Stromal cell of bone marrow (primary cell): ENCODE measurements at regions not wholly inside any gene's neighbourhood (a gene's known extent, or its start where the extent isn't known, plus 50 kb on each side); places are given as distances from the start of the nearest gene placed in this dataset.
A peak's percentile ranks its signal among the peaks of the same experiment; 100 is the strongest.

ENCODE experiments used
- DNase-seq: peaks from one replicate; pipeline ENCODE4 v3.0.0-alpha.2; 2012; ENCODE audit warnings: low read depth

GRCh38 chr14:71680736-71681387 lies 251.4 kb upstream of the RGS6 start:
- no peak for DNase-seq

- DNase-seq, result peak; percentile 45
Measured at GRCh38 chr14:71682337-71682736, 249.9 kb upstream of the RGS6 start.

- DNase-seq, result no peak
Measured at GRCh38 chr14:71684323-71684722, 247.9 kb upstream of the RGS6 start.

- peak; percentile 58 for DNase-seq
Measured at GRCh38 chr14:71686677-71687076, 245.6 kb upstream of the RGS6 start.

GRCh38 chr14:71687166-71687831 lies 244.9 kb upstream of the RGS6 start:
- DNase-seq, result no peak

- no peak for DNase-seq
Measured at GRCh38 chr14:71688576-71688975, 243.7 kb upstream of the RGS6 start.

- DNase-seq, result no peak
Measured at GRCh38 chr14:71690478-71690877, 241.8 kb upstream of the RGS6 start.

GRCh38 chr14:71692496-71692895 lies 239.7 kb upstream of the RGS6 start:
- DNase-seq, result peak; percentile 33

- DNase-seq, result peak; percentile 64
Measured at GRCh38 chr14:71693381-71693780, 238.8 kb upstream of the RGS6 start.

- DNase-seq, result no peak
Measured at GRCh38 chr14:71694591-71695530, 237.4 kb upstream of the RGS6 start.

GRCh38 chr14:71695611-71696350 lies 236.4 kb upstream of the RGS6 start:
- DNase-seq, result no peak

- DNase-seq, result no peak
Measured at GRCh38 chr14:71698027-71698426, 234.2 kb upstream of the RGS6 start.

GRCh38 chr14:71698673-71699072 lies 233.6 kb upstream of the RGS6 start:
- DNase-seq, result no peak

- no peak for DNase-seq
Measured at GRCh38 chr14:71701990-71702389, 230.2 kb upstream of the RGS6 start.

- no peak for DNase-seq
Measured at GRCh38 chr14:71702786-71703185, 229.4 kb upstream of the RGS6 start.

GRCh38 chr14:71703477-71703876 lies 228.8 kb upstream of the RGS6 start:
- DNase-seq, result peak; percentile 83

GRCh38 chr14:71704210-71704609 lies 228.0 kb upstream of the RGS6 start:
- no peak for DNase-seq

GRCh38 chr14:71705460-71705859 lies 226.8 kb upstream of the RGS6 start:
- no peak for DNase-seq

- no peak for DNase-seq
Measured at GRCh38 chr14:71709076-71709475, 223.2 kb upstream of the RGS6 start.

GRCh38 chr14:71709987-71710386 lies 222.2 kb upstream of the RGS6 start:
- DNase-seq, result no peak

- DNase-seq, result no peak
Measured at GRCh38 chr14:71711125-71711524, 221.1 kb upstream of the RGS6 start.

GRCh38 chr14:71711619-71712018 lies 220.6 kb upstream of the RGS6 start:
- DNase-seq, result peak; percentile 93
